PC-9 (cell line): ENCODE measurements at regions not wholly inside any gene's neighbourhood (a gene's known extent, or its start where the extent isn't known, plus 50 kb on each side); places are given as distances from the start of the nearest gene placed in this dataset.

ENCODE experiments used
- BruUV-seq: library from RNA; stranded (reverse); fragments of 400-500 nt; replicated peaks from 2 replicates; lab custom pipeline; 2021; lab: Mats Ljungman, UMichigan
- CTCF ChIA-PET: fragments of 300-600 bp; sonication (Branson Sonifier 250); formaldehyde crosslinking; loops from one replicate; lab custom pipeline; 2022; ENCODE audit warnings: antibody characterized with exemption; lab: Charles Lee
- POLR2A ChIA-PET: fragments of 300-600 bp; sonication (Branson Sonifier 250); formaldehyde crosslinking; loops from one replicate; lab custom pipeline; 2022; ENCODE audit warnings: antibody characterized with exemption; ENCODE audit not compliant: unreplicated experiment; lab: Charles Lee
- DNase-seq, 2 experiments: peaks; one replicate each; pipeline versions ENCODE4 v3.0.0 to v3.0.0-alpha.2; 2015 to 2022; ENCODE audit warnings: mixed read lengths in 1 of 2
- H2AFZ ChIP-seq: fragments of 200-600 bp; sonication (generic); 2 replicates; pipeline ENCODE4 v1.8.1; 2017; ENCODE audit warnings: antibody characterized with exemption
- H3F3A ChIP-seq: fragments of 200-600 bp; sonication (generic); 2 replicates; pipeline ENCODE4 v1.8.1; 2017; ENCODE audit warnings: antibody characterized with exemption, mild to moderate bottlenecking, low read depth; ENCODE audit not compliant: insufficient read depth
- H3K27ac ChIP-seq: fragments of 200-600 bp; sonication (generic); 2 replicates; pipeline ENCODE4 v1.6.1; 2016; ENCODE audit warnings: mixed run types
- H3K27me3 ChIP-seq: fragments of 200-600 bp; sonication (generic); 2 replicates; pipeline ENCODE4 v1.6.1; 2016; ENCODE audit warnings: low read depth, mixed run types; ENCODE audit not compliant: insufficient read depth
- H3K36me3 ChIP-seq: fragments of 200-600 bp; sonication (generic); 2 replicates; pipeline ENCODE4 v1.6.1; 2016; ENCODE audit warnings: low read depth, mixed run types
- H3K4me1 ChIP-seq: fragments of 200-600 bp; sonication (generic); replicated peaks from 2 replicates; pipeline ENCODE4 v1.6.1; 2016; ENCODE audit warnings: mixed run types; ENCODE audit not compliant: insufficient read depth
- H3K4me2 ChIP-seq: fragments of 200-600 bp; sonication (generic); 2 replicates; pipeline ENCODE4 v1.6.1; 2017; ENCODE audit warnings: mixed run types
- H3K4me3 ChIP-seq: fragments of 200-600 bp; sonication (generic); 2 replicates; pipeline ENCODE4 v1.6.1; 2016; ENCODE audit warnings: mixed run types
- H3K79me2 ChIP-seq: fragments of 200-600 bp; sonication (generic); 2 replicates; pipeline ENCODE4 v1.6.1; 2017; ENCODE audit warnings: low read depth, mixed run types
- H3K9me2 ChIP-seq: fragments of 200-600 bp; sonication (generic); 2 replicates; pipeline ENCODE4 v1.8.1; 2017; ENCODE audit warnings: mild to moderate bottlenecking; ENCODE audit not compliant: insufficient read depth
- H3K9me3 ChIP-seq: fragments of 200-600 bp; sonication (generic); 2 replicates; pipeline ENCODE4 v1.8.1; 2016; ENCODE audit warnings: low read depth; ENCODE audit not compliant: insufficient read depth
- H4K20me1 ChIP-seq: fragments of 200-600 bp; sonication (generic); 2 replicates; pipeline ENCODE4 v1.8.1; 2017; ENCODE audit not compliant: insufficient read depth
- CTCF ChIP-seq: fragments of 200-600 bp; sonication (generic); conservative IDR thresholded peaks from 2 replicates; pipeline ENCODE4 v1.6.1; 2017; ENCODE audit warnings: mixed run types, antibody characterized with exemption, mild to moderate bottlenecking, moderate library complexity
- EZH2 ChIP-seq: fragments of 200-600 bp; sonication (generic); IDR thresholded peaks from 2 replicates; pipeline ENCODE4 v1.8.0; 2017; ENCODE audit warnings: antibody characterized with exemption, low read depth
- intact Hi-C: fragments of 100-400 bp; cut with micrococcal nuclease; formaldehyde crosslinking; loops from one replicate; pipeline ENCODE4 v1.10.0; 2022; ENCODE audit not compliant: unreplicated experiment

GRCh38 chr1:29592731-29593130, 356.4 kb downstream of the PTPRU start:
- Histone ChIP-seq H3K27ac (no peak overlapping the region), H3K9me3 (no peaks in the 10 kb centered on the region), H3K4me3 (no peak overlapping the region), H3K27me3 (no peaks in the 10 kb centered on the region), H4K20me1 (no peaks in the 10 kb centered on the region), H3F3A (no peaks in the 10 kb centered on the region), H3K4me1 (peaks cover 8% of the 10 kb centered on the region), H3K36me3 (no peaks in the 10 kb centered on the region), H3K79me2 (no peaks in the 10 kb centered on the region), H3K4me2 (no peak overlapping the region), H3K9me2 (no peaks in the 10 kb centered on the region), H2AFZ (no peak overlapping the region)
- BruUV-seq = no TSS peak
- POLR2A ChIA-PET = interaction anchor here (0.6 kb wide), 1 partner anchor 56 kb away, joined by 5 read pairs; no protein-coding TSS in a partner anchor
- DNase-seq = no peak
- TF ChIP-seq EZH2 (no peak), CTCF (no peak)
- intact Hi-C loops = no loop called here
- CTCF ChIA-PET = no interaction called here

- H3K27ac ChIP-seq = no peak overlapping the region
- ChIA-PET CTCF (no interaction called here), POLR2A (interaction anchor here (0.6 kb wide), 1 partner anchor 56 kb away, joined by 5 read pairs; no protein-coding TSS in a partner anchor)
- no peak for DNase-seq
- no peak overlapping the region for H3K4me3 ChIP-seq
- no peak overlapping the region for H2AFZ ChIP-seq
- BruUV-seq = no TSS peak
- no peaks in the 10 kb centered on the region for H3K79me2 ChIP-seq
- H3K9me3 ChIP-seq = no peaks in the 10 kb centered on the region
- H4K20me1 ChIP-seq = no peaks in the 10 kb centered on the region
- no peak for TF ChIP-seq CTCF
- TF ChIP-seq EZH2 = no peak
- no peaks in the 10 kb centered on the region for H3K9me2 ChIP-seq
- no peaks in the 10 kb centered on the region for H3K27me3 ChIP-seq
- H3K4me1 ChIP-seq = peaks cover 8% of the 10 kb centered on the region
- no peaks in the 10 kb centered on the region for H3F3A ChIP-seq
- H3K4me2 ChIP-seq = no peak overlapping the region
- intact Hi-C loops = no loop called here
- H3K36me3 ChIP-seq = no peaks in the 10 kb centered on the region
Measured at GRCh38 chr1:29592261-29592615, 355.9 kb downstream of the PTPRU start.

- no TSS peak for BruUV-seq
- Histone ChIP-seq H3K27me3 (no peaks in the 10 kb centered on the region), H3K9me3 (no peaks in the 10 kb centered on the region), H3K36me3 (no peaks in the 10 kb centered on the region), H3K9me2 (no peaks in the 10 kb centered on the region), H3K4me1 (peaks cover 8% of the 10 kb centered on the region), H3F3A (no peaks in the 10 kb centered on the region), H3K4me2 (no peak overlapping the region), H3K27ac (no peak overlapping the region), H2AFZ (no peak overlapping the region), H3K4me3 (no peak overlapping the region), H3K79me2 (no peaks in the 10 kb centered on the region), H4K20me1 (no peaks in the 10 kb centered on the region)
- CTCF ChIA-PET = no interaction called here
- no peak for TF ChIP-seq CTCF
- no peak for DNase-seq
- POLR2A ChIA-PET = no interaction called here
- intact Hi-C loops = no loop called here
Measured at GRCh38 chr1:29591601-29592260, 355.4 kb downstream of the PTPRU start.
